Spleen (tissue), 11 donors: ENCODE measurements at regions not wholly inside any gene's neighbourhood (a gene's known extent, or its start where the extent isn't known, plus 50 kb on each side); places are given as distances from the start of the nearest gene placed in this dataset.

Experiments used
- DNase-seq: peaks from one replicate; pipeline ENCODE4 v3.0.0-alpha.2; 2020
- H3K27ac ChIP-seq, 8 donors: fragments of 200-600 bp; sonication (generic) in 7 of 8; 1 replicate in 4 of 8; 2 replicates in 4 of 8; pipeline versions ENCODE4 v1.5.0 to v1.8.0; 2016 to 2021; ENCODE audit warnings: inconsistent platforms in 4 of 8, mild to moderate bottlenecking in 4 of 8, moderate library complexity in 1 of 8
- H3K27me3 ChIP-seq, 7 donors: fragments of 200-600 bp; sonication (generic) in 6 of 7; replicated peaks in 1 of 7; 1 replicate in 4 of 7; 2 replicates in 3 of 7; pipeline versions ENCODE4 v1.5.0 to v1.8.0; 2016 to 2021; ENCODE audit warnings: inconsistent platforms in 3 of 7, mild to moderate bottlenecking in 1 of 7
- H3K36me3 ChIP-seq, 6 donors: fragments of 200-600 bp; sonication (generic) in 5 of 6; 1 replicate in 4 of 6; 2 replicates in 2 of 6; pipeline versions ENCODE4 v1.5.0 to v1.8.0; 2016 to 2021; ENCODE audit warnings: inconsistent platforms in 2 of 6
- H3K4me1 ChIP-seq, 6 donors: fragments of 200-600 bp; sonication (generic) in 5 of 6; 1 replicate in 3 of 6; 2 replicates in 3 of 6; pipeline versions ENCODE4 v1.5.0 to v1.8.0; 2016 to 2021; ENCODE audit warnings: inconsistent platforms in 3 of 6
- H3K4me3 ChIP-seq, 8 donors: fragments of 200-600 bp; sonication (generic) in 7 of 8; 1 replicate in 4 of 8; 2 replicates in 4 of 8; pipeline versions ENCODE4 v1.5.0 to v1.8.0; 2016 to 2021; ENCODE audit warnings: inconsistent platforms in 4 of 8, mild to moderate bottlenecking in 4 of 8, moderate library complexity in 2 of 8
- H3K9me3 ChIP-seq, 8 donors: fragments of 200-600 bp; sonication (generic) in 7 of 8; 1 replicate in 4 of 8; 2 replicates in 4 of 8; pipeline versions ENCODE4 v1.5.0 to v1.8.0; 2016 to 2021; ENCODE audit warnings: inconsistent platforms in 4 of 8
- CTCF ChIP-seq, 11 experiments: fragments of 200-600 bp in 7 of 11; fragments of 450-650 bp in 4 of 11; sonication (generic) in 4 of 11; IDR thresholded peaks in 8 of 11; conservative IDR thresholded peaks in 3 of 11; 1 replicate in 7 of 11; 2 replicates in 4 of 11; pipeline versions ENCODE4 v1.4.0 to v1.8.0; 2016 to 2021; ENCODE audit warnings: antibody characterized with exemption in 11 of 11, inconsistent platforms in 4 of 11, mild to moderate bottlenecking in 1 of 11
- POLR2A ChIP-seq, 3 donors: fragments of 450-650 bp; IDR thresholded peaks; one replicate each; pipeline ENCODE4 v1.5.1; 2017; ENCODE audit warnings: antibody characterized with exemption in 3 of 3, mild to moderate bottlenecking in 1 of 3
- POLR2AphosphoS5 ChIP-seq, 3 donors: sonication (generic); formaldehyde crosslinking; IDR thresholded peaks; one replicate each; pipeline ENCODE4 v1.5.1; 2017; ENCODE audit warnings: antibody characterized with exemption in 3 of 3
- WGBS, 5 donors: extraction: QIAGEN DNeasy Blood & Tissue Kit in 3 of 5; methylation state at CpG; one replicate each; pipeline versions ENCODE4 v1.1.5 to v1.1.7; 2013 to 2018; 5-methylcytosine and 5-hydroxymethylcytosine counted together
- intact Hi-C: fragments of 100-400 bp; cut with DNase I; formaldehyde crosslinking; loops from one replicate; pipeline ENCODE4 v1.15.0; 2023; ENCODE audit warnings: low total_unique reads
- donor health status: healthy with polysubstance abuse.
- donor health status: DM: no; HTN: no; CAD: no; lungs with moderate emphysema.
- donor health status: DM: no; HTN: no; CAD: no.
- donor health status: Bipolar disorder and iron deficiency.
- donor health status: healthy.
- donor health status: DM: no; HTN: no; CAD: no.
- donor health status: DM: yes; HTN: yes; CAD: no.

GRCh38 chr3:168860028-168860427 lies 764.3 kb upstream of the GOLIM4 start:
- H3K4me3 ChIP-seq = no peak overlapping the region
- no peaks in the 10 kb centered on the region for H3K4me1 ChIP-seq
- peaks cover 0 to 17% (median 7%) of the 10 kb centered on the region in 8 donors for H3K9me3 ChIP-seq
- WGBS, 5 donors = 62 to 80% (median 75%) methylated on average over 4 of the region's 4 CpGs
- intact Hi-C loops = loop anchor here (10.0 kb wide), 1 partner anchor 885 kb away; no protein-coding TSS in a partner anchor
- no peak for TF ChIP-seq POLR2A (IDR thresholded peaks at IDR 0.05)
- no peak for TF ChIP-seq CTCF (IDR thresholded peaks at IDR 0.05 in 8 of 11, conservative IDR thresholded peaks at IDR 0.05 in 3 of 11)
- TF ChIP-seq POLR2AphosphoS5 (IDR thresholded peaks at IDR 0.05) = no peak
- no peak overlapping the region for H3K27ac ChIP-seq
- peaks cover 0 to 4% (median 0%) of the 10 kb centered on the region in 7 donors for H3K27me3 ChIP-seq
- H3K36me3 ChIP-seq = no peaks in the 10 kb centered on the region
- no peak for DNase-seq

GRCh38 chr3:168859574-168859973 lies 763.9 kb upstream of the GOLIM4 start:
- no peak for DNase-seq
- Histone ChIP-seq H3K9me3 (peaks cover 0 to 17% (median 7%) of the 10 kb centered on the region in 8 donors), H3K36me3 (no peaks in the 10 kb centered on the region), H3K27me3 (peaks cover 0 to 1% (median 0%) of the 10 kb centered on the region in 7 donors), H3K27ac (no peak overlapping the region), H3K4me1 (no peaks in the 10 kb centered on the region), H3K4me3 (no peak overlapping the region)
- 60 to 73% (median 69%) methylated on average over 2 of the region's 2 CpGs for WGBS, 5 donors
- TF ChIP-seq POLR2A (IDR thresholded peaks at IDR 0.05) (no peak), CTCF (IDR thresholded peaks at IDR 0.05 in 8 of 11, conservative IDR thresholded peaks at IDR 0.05 in 3 of 11) (no peak), POLR2AphosphoS5 (IDR thresholded peaks at IDR 0.05) (no peak)
- intact Hi-C loops = no loop called here

GRCh38 chr3:168859143-168859542 lies 763.4 kb upstream of the GOLIM4 start:
- H3K27me3 ChIP-seq = no peaks in the 10 kb centered on the region
- intact Hi-C loops = no loop called here
- no peak overlapping the region for H3K27ac ChIP-seq
- peaks cover 0 to 17% (median 7%) of the 10 kb centered on the region in 8 donors for H3K9me3 ChIP-seq
- H3K36me3 ChIP-seq = no peaks in the 10 kb centered on the region
- DNase-seq = no peak
- no peaks in the 10 kb centered on the region for H3K4me1 ChIP-seq
- no peak overlapping the region for H3K4me3 ChIP-seq
- 82 to 91% (median 84%) methylated on average over 4 of the region's 4 CpGs for WGBS, 5 donors
- TF ChIP-seq CTCF (IDR thresholded peaks at IDR 0.05 in 8 of 11, conservative IDR thresholded peaks at IDR 0.05 in 3 of 11) = no peak
- TF ChIP-seq POLR2AphosphoS5 (IDR thresholded peaks at IDR 0.05) = no peak
- no peak for TF ChIP-seq POLR2A (IDR thresholded peaks at IDR 0.05)

- H3K27ac ChIP-seq = no peak overlapping the region
- intact Hi-C loops = no loop called here
- 92 to 99% (median 94%) methylated on average over 3 of the region's 3 CpGs for WGBS, 5 donors
- DNase-seq = no peak
- H3K36me3 ChIP-seq = no peaks in the 10 kb centered on the region
- TF ChIP-seq POLR2A (IDR thresholded peaks at IDR 0.05) (no peak), CTCF (IDR thresholded peaks at IDR 0.05 in 8 of 11, conservative IDR thresholded peaks at IDR 0.05 in 3 of 11) (no peak)
- no peak overlapping the region for H3K4me3 ChIP-seq
- H3K9me3 ChIP-seq = peaks cover 0 to 17% (median 7%) of the 10 kb centered on the region in 8 donors
- no peaks in the 10 kb centered on the region for H3K27me3 ChIP-seq
- H3K4me1 ChIP-seq = no peaks in the 10 kb centered on the region
These were observed 762.6 kb upstream of the GOLIM4 start for GRCh38 chr3:168858327-168858726.
